ENCODE measurements at regions not wholly inside any gene's neighbourhood (a gene's known extent, or its start where the extent isn't known, plus 50 kb on each side); places are given as distances from the start of the nearest gene placed in this dataset.

DNA sequence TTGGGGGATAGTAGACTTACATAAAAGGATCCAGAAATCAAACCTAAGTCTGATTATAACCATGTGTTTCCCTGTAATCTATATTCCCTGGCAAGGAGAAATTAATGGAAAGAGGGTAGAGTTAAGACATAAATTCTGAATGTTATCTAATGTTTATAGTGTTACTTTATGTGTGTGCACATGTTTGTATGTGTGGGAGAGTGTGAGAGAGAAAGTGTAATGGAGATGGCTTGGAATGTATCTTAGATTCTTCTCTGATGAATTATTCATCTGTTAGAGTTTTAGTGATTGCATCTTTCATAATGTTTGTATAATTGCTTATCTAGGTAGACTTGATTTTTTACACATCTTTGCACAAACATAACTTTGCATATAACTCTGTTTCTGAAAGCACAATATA is 490.9 kb downstream of the FLRT2 start:
- RAD21 ChIA-PET (ENCODE audit: unreplicated experiment) = interaction anchor here (1.2 kb wide), 1 partner anchor 15 kb away, joined by 3 read pairs; no protein-coding TSS in a partner anchor
- H3K9ac ChIP-seq (ENCODE audit: control insufficient read depth, insufficient read depth, low read length) = no peak overlapping the region
- no peak for DNase-seq (ENCODE audit: low read depth, low spot score)

More for the DNA sequence above, 490.9 kb downstream of the FLRT2 start:
- no peak overlapping the region for H3K4me3 ChIP-seq
- CTCF ChIA-PET = no interaction called here
- no TSS peak for BruUV-seq (replicated peaks)
- no peak overlapping the region for H3K27ac ChIP-seq (ENCODE audit: control insufficient read depth, insufficient read depth)
- no peak overlapping the region for H3K4me2 ChIP-seq (ENCODE audit: control insufficient read depth, insufficient read depth)
- FAIRE-seq (no peak), ATAC-seq (no peak)
- no peaks in the 10 kb centered on the region for H3K36me3 ChIP-seq (ENCODE audit: control insufficient read depth in 2 of 2, insufficient read depth in 2 of 2, low read length in 1 of 2)
- H3K27me3 ChIP-seq (replicated peaks in 1 of 2; ENCODE audit: control insufficient read depth in 2 of 2, insufficient read depth in 2 of 2, low read length in 1 of 2) = no peaks in the 10 kb centered on the region
- no peaks in the 10 kb centered on the region for H4K20me1 ChIP-seq (ENCODE audit: control insufficient read depth, insufficient read depth)
- no peaks in the 10 kb centered on the region for H3K4me1 ChIP-seq (ENCODE audit: control insufficient read depth, insufficient read depth, low read length)
- POLR2A ChIA-PET = no interaction called here
- intact Hi-C loops (cut with micrococcal nuclease; ENCODE audit: unreplicated experiment) (no loop called here), in situ Hi-C loops (cut with MboI) (no loop called here)
- no peaks in the 10 kb centered on the region for H3K79me2 ChIP-seq (ENCODE audit: control insufficient read depth, insufficient read depth, low read length)
- SMC1A ChIA-PET (ENCODE audit: uncharacterized antibody, unreplicated experiment) = no interaction called here
- no peak for TF ChIP-seq CBX5 (IDR thresholded peaks at IDR 0.05; ENCODE audit: low read depth)
- TF ChIP-seq IKZF1 (conservative IDR thresholded peaks at IDR 0.05) = no peak
- TF ChIP-seq, protein P1, sequence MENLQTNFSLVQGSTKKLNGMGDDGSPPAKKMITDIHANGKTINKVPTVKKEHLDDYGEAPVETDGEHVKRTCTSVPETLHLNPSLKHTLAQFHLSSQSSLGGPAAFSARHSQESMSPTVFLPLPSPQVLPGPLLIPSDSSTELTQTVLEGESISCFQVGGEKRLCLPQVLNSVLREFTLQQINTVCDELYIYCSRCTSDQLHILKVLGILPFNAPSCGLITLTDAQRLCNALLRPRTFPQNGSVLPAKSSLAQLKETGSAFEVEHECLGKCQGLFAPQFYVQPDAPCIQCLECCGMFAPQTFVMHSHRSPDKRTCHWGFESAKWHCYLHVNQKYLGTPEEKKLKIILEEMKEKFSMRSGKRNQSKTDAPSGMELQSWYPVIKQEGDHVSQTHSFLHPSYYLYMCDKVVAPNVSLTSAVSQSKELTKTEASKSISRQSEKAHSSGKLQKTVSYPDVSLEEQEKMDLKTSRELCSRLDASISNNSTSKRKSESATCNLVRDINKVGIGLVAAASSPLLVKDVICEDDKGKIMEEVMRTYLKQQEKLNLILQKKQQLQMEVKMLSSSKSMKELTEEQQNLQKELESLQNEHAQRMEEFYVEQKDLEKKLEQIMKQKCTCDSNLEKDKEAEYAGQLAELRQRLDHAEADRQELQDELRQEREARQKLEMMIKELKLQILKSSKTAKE (IDR thresholded peaks at IDR 0.05; ENCODE audit: low read depth, poor library complexity, severe bottlenecking) = no peak
- TF ChIP-seq BRCA1 (IDR thresholded peaks at IDR 0.05; ENCODE audit: low read depth, low read length) = no peak
- TF ChIP-seq KDM1A (IDR thresholded peaks at IDR 0.05; ENCODE audit: borderline replicate concordance) = no peak
- TF ChIP-seq, protein P2, sequence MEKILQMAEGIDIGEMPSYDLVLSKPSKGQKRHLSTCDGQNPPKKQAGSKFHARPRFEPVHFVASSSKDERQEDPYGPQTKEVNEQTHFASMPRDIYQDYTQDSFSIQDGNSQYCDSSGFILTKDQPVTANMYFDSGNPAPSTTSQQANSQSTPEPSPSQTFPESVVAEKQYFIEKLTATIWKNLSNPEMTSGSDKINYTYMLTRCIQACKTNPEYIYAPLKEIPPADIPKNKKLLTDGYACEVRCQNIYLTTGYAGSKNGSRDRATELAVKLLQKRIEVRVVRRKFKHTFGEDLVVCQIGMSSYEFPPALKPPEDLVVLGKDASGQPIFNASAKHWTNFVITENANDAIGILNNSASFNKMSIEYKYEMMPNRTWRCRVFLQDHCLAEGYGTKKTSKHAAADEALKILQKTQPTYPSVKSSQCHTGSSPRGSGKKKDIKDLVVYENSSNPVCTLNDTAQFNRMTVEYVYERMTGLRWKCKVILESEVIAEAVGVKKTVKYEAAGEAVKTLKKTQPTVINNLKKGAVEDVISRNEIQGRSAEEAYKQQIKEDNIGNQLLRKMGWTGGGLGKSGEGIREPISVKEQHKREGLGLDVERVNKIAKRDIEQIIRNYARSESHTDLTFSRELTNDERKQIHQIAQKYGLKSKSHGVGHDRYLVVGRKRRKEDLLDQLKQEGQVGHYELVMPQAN (conservative IDR thresholded peaks at IDR 0.05) = no peak
- TF ChIP-seq TCF12 (IDR thresholded peaks at IDR 0.05; ENCODE audit: low read depth, low read length) = no peak
- no peak overlapping the region for H2AFZ ChIP-seq (ENCODE audit: control insufficient read depth, low read depth, low read length)
- H3K9me3 ChIP-seq (replicated peaks; ENCODE audit: control insufficient read depth, insufficient read depth, low read length) = no peaks in the 10 kb centered on the region
